H1 (cell line): ENCODE measurements at regions not wholly inside any gene's neighbourhood (a gene's known extent, or its start where the extent isn't known, plus 50 kb on each side); places are given as distances from the start of the nearest gene placed in this dataset.

ENCODE experiments used
- JUN ChIP-seq: IDR thresholded peaks from 2 replicates; pipeline ENCODE4 v1.6.1; 2011; ENCODE audit warnings: low read depth, mild to moderate bottlenecking, improper control_type of control experiment, low read length
- USF2 ChIP-seq: IDR thresholded peaks from 2 replicates; pipeline ENCODE4 v1.6.1; 2011; ENCODE audit warnings: low read length, improper control_type of control experiment

- TF ChIP-seq JUN (no peak), USF2 (no peak)
Observed at GRCh38 chr2:228866781-228867180, 404.3 kb downstream of the PID1 start (continued).
